Hepatocyte (in vitro differentiated cells): ENCODE measurements at regions not wholly inside any gene's neighbourhood (a gene's known extent, or its start where the extent isn't known, plus 50 kb on each side); places are given as distances from the start of the nearest gene placed in this dataset.

Source experiments
- DNase-seq: peaks from one replicate; pipeline ENCODE4 v3.0.0-alpha.2; 2016; ENCODE audit warnings: low spot score
- H2AFZ ChIP-seq: fragments of 200-600 bp; sonication (generic); 2 replicates; pipeline ENCODE4 v1.6.0; 2016; ENCODE audit warnings: antibody characterized with exemption, mild to moderate bottlenecking
- H3K27ac ChIP-seq: fragments of 200-600 bp; sonication (generic); 2 replicates; pipeline ENCODE4 v1.5.1; 2016; ENCODE audit warnings: mild to moderate bottlenecking
- H3K27me3 ChIP-seq: fragments of 200-600 bp; sonication (generic); 2 replicates; pipeline ENCODE4 v1.6.1; 2016
- H3K36me3 ChIP-seq: fragments of 200-600 bp; sonication (generic); replicated peaks from 2 replicates; pipeline ENCODE4 v1.5.1; 2016; ENCODE audit warnings: low read depth; ENCODE audit not compliant: insufficient read depth
- H3K4me1 ChIP-seq: fragments of 200-600 bp; sonication (generic); 2 replicates; pipeline ENCODE4 v1.5.1; 2016; ENCODE audit warnings: mild to moderate bottlenecking, moderate library complexity; ENCODE audit not compliant: insufficient read depth
- H3K4me2 ChIP-seq: fragments of 200-600 bp; sonication (generic); 2 replicates; pipeline ENCODE4 v1.6.0; 2016
- H3K4me3 ChIP-seq: fragments of 200-600 bp; sonication (generic); 2 replicates; pipeline ENCODE4 v1.5.1; 2016; ENCODE audit warnings: mild to moderate bottlenecking
- H3K79me2 ChIP-seq: fragments of 200-600 bp; sonication (generic); 2 replicates; pipeline ENCODE4 v1.6.0; 2017; ENCODE audit warnings: mild to moderate bottlenecking
- H3K9me2 ChIP-seq: fragments of 200-600 bp; sonication (generic); replicated peaks from 2 replicates; pipeline ENCODE4 v1.6.0; 2017; ENCODE audit warnings: mild to moderate bottlenecking; ENCODE audit not compliant: insufficient read depth
- H3K9me3 ChIP-seq: fragments of 200-600 bp; sonication (generic); 2 replicates; pipeline ENCODE4 v1.5.1; 2016; ENCODE audit warnings: low read depth, mild to moderate bottlenecking
- H4K20me1 ChIP-seq: fragments of 200-600 bp; sonication (generic); 2 replicates; pipeline ENCODE4 v1.6.0; 2016; ENCODE audit warnings: mild to moderate bottlenecking; ENCODE audit not compliant: insufficient read depth, poor library complexity, severe bottlenecking
- CTCF ChIP-seq: fragments of 200-600 bp; sonication (generic); IDR thresholded peaks from 2 replicates; pipeline ENCODE4 v1.5.1; 2016; ENCODE audit warnings: antibody characterized with exemption, mild to moderate bottlenecking; ENCODE audit not compliant: poor library complexity
- EZH2 ChIP-seq: fragments of 200-600 bp; sonication (generic); IDR thresholded peaks from 2 replicates; pipeline ENCODE4 v1.6.1; 2016; ENCODE audit warnings: antibody characterized with exemption, mild to moderate bottlenecking, borderline replicate concordance
- EZH2phosphoT487 ChIP-seq: fragments of 200-600 bp; sonication (generic); IDR thresholded peaks from one replicate; pipeline ENCODE4 v1.6.1; 2018; ENCODE audit warnings: antibody characterized with exemption, mild to moderate bottlenecking, low read depth, moderate library complexity; ENCODE audit not compliant: unreplicated experiment, severe bottlenecking
- WGBS: methylation state at CpG from one replicate; pipeline ENCODE4 v1.1.6; 2016; ENCODE audit warnings: low lambda C conversion rate; ENCODE audit errors: missing lambda C conversion rate; 5-methylcytosine and 5-hydroxymethylcytosine counted together

DNA sequence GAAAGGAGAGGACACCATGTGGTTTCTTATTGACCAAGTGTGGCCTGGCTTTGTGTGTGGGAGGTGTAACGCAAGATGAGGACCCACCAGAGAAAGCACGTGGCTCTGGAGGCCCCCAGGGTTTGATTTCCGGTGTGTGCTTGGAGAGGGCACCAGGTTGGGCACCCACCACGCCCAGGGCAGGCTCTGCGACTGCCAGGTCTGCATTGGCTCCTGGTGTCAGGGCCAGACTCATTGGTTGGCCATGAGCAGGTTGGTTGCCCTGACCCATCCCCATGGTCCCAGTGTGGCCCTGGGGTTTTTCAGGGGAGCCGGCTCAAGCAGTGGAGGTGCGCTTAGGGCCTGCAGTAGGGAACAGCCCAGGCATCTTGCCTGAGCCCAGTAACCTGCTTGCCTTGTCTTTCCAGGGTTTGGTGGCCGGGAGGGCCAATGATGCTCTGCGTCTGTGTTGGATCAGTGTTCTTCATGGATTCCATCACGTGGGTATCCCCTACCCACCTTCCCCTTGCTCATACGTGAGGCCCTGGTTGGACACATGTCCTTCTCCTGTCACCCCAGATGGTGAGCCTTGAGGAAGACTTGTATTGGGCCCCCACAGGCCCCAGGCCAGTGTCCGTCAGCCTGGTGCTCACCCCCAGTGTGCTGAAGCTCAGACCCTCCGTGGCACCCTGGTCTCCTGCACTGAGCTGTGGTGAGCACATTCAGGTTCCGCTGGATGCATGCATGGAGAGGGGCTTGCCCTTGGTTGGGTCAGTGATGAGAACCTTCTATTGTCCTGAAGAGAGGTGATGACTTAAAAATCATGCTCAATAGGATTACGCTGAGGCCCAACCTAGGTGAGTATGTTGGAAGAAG is 193.9 kb downstream of the UBE3A start:
- Histone ChIP-seq H3K27me3 (no peaks in the 10 kb centered on the region), H3K4me1 (no peaks in the 10 kb centered on the region), H3K27ac (no peak overlapping the region), H3K9me3 (no peaks in the 10 kb centered on the region), H3K4me3 (no peak overlapping the region), H3K4me2 (no peak overlapping the region), H3K36me3 (no peaks in the 10 kb centered on the region), H4K20me1 (no peaks in the 10 kb centered on the region), H3K79me2 (no peaks in the 10 kb centered on the region), H3K9me2 (no peaks in the 10 kb centered on the region), H2AFZ (no peak overlapping the region)
- 79% methylated on average over 15 of the region's 15 CpGs for WGBS
- no peak for TF ChIP-seq EZH2phosphoT487
- no peak for TF ChIP-seq CTCF
- no peak for TF ChIP-seq EZH2
- no peak for DNase-seq

DNA sequence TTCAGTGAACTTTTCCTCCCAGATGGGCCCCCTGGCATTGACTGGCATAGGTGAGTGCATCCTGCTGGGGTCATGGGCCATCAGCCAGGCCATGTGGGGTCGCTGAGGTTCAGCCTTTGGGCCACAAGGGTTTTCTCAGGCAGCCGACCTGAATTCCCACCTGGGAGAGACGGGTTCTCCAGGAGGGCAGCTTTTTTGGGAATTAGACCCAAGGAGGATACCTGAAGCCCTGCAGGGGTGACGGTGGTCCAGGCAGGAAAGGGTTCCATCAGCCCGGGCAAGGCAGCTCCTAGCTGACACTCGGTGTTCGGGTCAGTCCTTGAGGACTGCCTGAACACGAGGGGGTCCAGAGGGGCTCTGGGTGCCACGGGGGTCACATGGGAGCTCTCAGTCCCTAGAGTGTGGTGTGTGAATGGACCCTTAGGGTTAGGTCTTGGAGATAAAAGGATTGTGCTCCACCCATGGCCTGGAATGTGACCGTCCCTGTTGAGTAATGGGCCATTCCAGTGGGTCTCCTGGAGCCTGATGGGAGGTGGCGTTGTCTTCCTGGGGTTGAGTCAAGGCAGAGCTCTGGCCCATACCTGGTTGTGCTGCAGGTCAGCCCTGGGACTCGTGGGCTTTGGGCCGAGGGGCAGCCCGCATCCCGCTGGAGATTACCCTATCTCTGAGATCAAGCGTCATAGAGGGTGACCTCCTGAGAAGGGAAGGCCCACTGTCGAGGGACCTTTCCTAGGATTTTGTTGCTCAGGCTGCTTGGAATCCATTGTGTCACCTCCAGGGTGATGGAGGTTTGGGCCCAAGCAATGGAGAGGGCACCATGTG is 192.8 kb downstream of the UBE3A start:
- H2AFZ ChIP-seq = no peak overlapping the region
- no peaks in the 10 kb centered on the region for H3K4me1 ChIP-seq
- H3K79me2 ChIP-seq = no peaks in the 10 kb centered on the region
- no peaks in the 10 kb centered on the region for H3K9me2 ChIP-seq
- H3K36me3 ChIP-seq = no peaks in the 10 kb centered on the region
- DNase-seq = no peak
- no peaks in the 10 kb centered on the region for H3K27me3 ChIP-seq
- H3K4me2 ChIP-seq = no peak overlapping the region
- no peaks in the 10 kb centered on the region for H4K20me1 ChIP-seq
- TF ChIP-seq EZH2 (no peak), CTCF (no peak), EZH2phosphoT487 (no peak)
- no peak overlapping the region for H3K4me3 ChIP-seq
- H3K27ac ChIP-seq = no peak overlapping the region
- H3K9me3 ChIP-seq = no peaks in the 10 kb centered on the region
- WGBS = 86% methylated on average over 17 of the region's 17 CpGs

- no peaks in the 10 kb centered on the region for H3K4me1 ChIP-seq
- H4K20me1 ChIP-seq = no peaks in the 10 kb centered on the region
- 91% methylated on average over 20 of the region's 20 CpGs for WGBS
- no peaks in the 10 kb centered on the region for H3K9me2 ChIP-seq
- H2AFZ ChIP-seq = no peak overlapping the region
- no peaks in the 10 kb centered on the region for H3K27me3 ChIP-seq
- TF ChIP-seq CTCF (no peak), EZH2phosphoT487 (no peak), EZH2 (no peak)
- no peak for DNase-seq
- no peak overlapping the region for H3K4me3 ChIP-seq
- H3K4me2 ChIP-seq = no peak overlapping the region
- H3K79me2 ChIP-seq = no peaks in the 10 kb centered on the region
- no peak overlapping the region for H3K27ac ChIP-seq
- H3K9me3 ChIP-seq = no peaks in the 10 kb centered on the region
- H3K36me3 ChIP-seq = no peaks in the 10 kb centered on the region
Measured at GRCh38 chr15:25246641-25247406, 192.0 kb downstream of the UBE3A start.
